Keratinocyte (primary cell): ENCODE measurements at regions not wholly inside any gene's neighbourhood (a gene's known extent, or its start where the extent isn't known, plus 50 kb on each side); places are given as distances from the start of the nearest gene placed in this dataset.
"Not testable (repeated sequence)": the region's sequence is repeated elsewhere in the genome, so short reads cannot be mapped to it uniquely, and the experiment has no call there.

Experiments
- DNase-seq: peaks from one replicate; pipeline ENCODE4 v3.0.0-alpha.2; 2011; ENCODE audit warnings: low read depth, missing footprints, low spot score
- FAIRE-seq: peaks from 2 replicates; lab custom pipeline; 2011; peaks lifted over from hg19 to GRCh38; lab: Jason Lieb, UNC
- H2AFZ ChIP-seq: 2 replicates; pipeline ENCODE4 v1.6.0; 2012; ENCODE audit warnings: low read length, control low read depth, inconsistent platforms; ENCODE audit not compliant: control insufficient read depth
- H3K27ac ChIP-seq: 2 replicates; pipeline ENCODE4 v1.5.1; 2011; ENCODE audit warnings: low read length; ENCODE audit not compliant: control insufficient read depth, insufficient read depth
- H3K27me3 ChIP-seq: 3 replicates; pipeline ENCODE4 v1.6.0; 2011; ENCODE audit warnings: low read length; ENCODE audit not compliant: control insufficient read depth, insufficient read depth; ENCODE audit errors: extremely low read depth
- H3K36me3 ChIP-seq, 2 experiments: 2 replicates in 1 of 2; 3 replicates in 1 of 2; pipeline ENCODE4 v1.5.1; 2011; ENCODE audit warnings: low read length in 2 of 2, mild to moderate bottlenecking in 1 of 2; ENCODE audit not compliant: control insufficient read depth in 2 of 2, insufficient read depth in 2 of 2; ENCODE audit errors: extremely low read depth in 1 of 2
- H3K4me1 ChIP-seq: 3 replicates; pipeline ENCODE4 v1.5.1; 2011; ENCODE audit warnings: low read length; ENCODE audit not compliant: control insufficient read depth, insufficient read depth; ENCODE audit errors: extremely low read depth
- H3K4me2 ChIP-seq: 3 replicates; pipeline ENCODE4 v1.6.0; 2011; ENCODE audit warnings: low read depth, low read length; ENCODE audit not compliant: control insufficient read depth, insufficient read depth; ENCODE audit errors: extremely low read depth
- H3K4me3 ChIP-seq, 3 experiments: fragments of 200-600 bp in 1 of 3; sonication (generic) in 1 of 3; 2 replicates in 2 of 3; 3 replicates in 1 of 3; pipeline ENCODE4 v1.5.1; 2011 to 2016; ENCODE audit warnings: low read length in 3 of 3, mild to moderate bottlenecking in 3 of 3, control low read depth in 2 of 3, inconsistent platforms in 1 of 3, low read depth in 1 of 3, mixed read lengths in 1 of 3, mixed run types in 1 of 3, moderate library complexity in 1 of 3; ENCODE audit not compliant: control insufficient read depth in 2 of 3, insufficient read depth in 2 of 3; ENCODE audit errors: extremely low read depth in 1 of 3
- H3K79me2 ChIP-seq: 2 replicates; pipeline ENCODE4 v1.6.0; 2012; ENCODE audit warnings: low read length; ENCODE audit not compliant: control insufficient read depth, insufficient read depth
- H3K9ac ChIP-seq: 3 replicates; pipeline ENCODE4 v1.6.0; 2011; ENCODE audit warnings: low read length; ENCODE audit not compliant: control insufficient read depth, insufficient read depth; ENCODE audit errors: extremely low read depth
- H3K9me1 ChIP-seq: 3 replicates; pipeline ENCODE4 v1.6.0; 2011; ENCODE audit warnings: low read length; ENCODE audit not compliant: control insufficient read depth, insufficient read depth; ENCODE audit errors: extremely low read depth
- H3K9me3 ChIP-seq: 2 replicates; pipeline ENCODE4 v1.5.1; 2012; ENCODE audit warnings: low read depth, low read length; ENCODE audit not compliant: control insufficient read depth
- H4K20me1 ChIP-seq: 3 replicates; pipeline ENCODE4 v1.6.0; 2011; ENCODE audit warnings: low read length; ENCODE audit not compliant: control insufficient read depth, insufficient read depth; ENCODE audit errors: extremely low read depth
- CTCF ChIP-seq, 3 experiments: IDR thresholded peaks in 1 of 3; conservative IDR thresholded peaks in 1 of 3; optimal IDR thresholded peaks in 1 of 3; 2 replicates in 2 of 3; 3 replicates in 1 of 3; pipeline versions ENCODE3 to v1.5.1; 2011; ENCODE audit warnings: low read length in 3 of 3, mild to moderate bottlenecking in 3 of 3, moderate library complexity in 2 of 3, control low read depth in 1 of 3, inconsistent platforms in 1 of 3; ENCODE audit not compliant: insufficient read depth in 2 of 3; ENCODE audit errors: extremely low read depth in 1 of 3
- EZH2 ChIP-seq: IDR thresholded peaks from one replicate; pipeline ENCODE4 v1.6.1; 2012; ENCODE audit warnings: inconsistent platforms, mild to moderate bottlenecking, low read length, moderate library complexity
- dilution Hi-C: fragments of 300-500 bp; cut with MboI; formaldehyde crosslinking; loops from one replicate; pipeline ENCODE4 v1.7.0; 2020; ENCODE audit warnings: low sequenced_read_pairs; ENCODE audit not compliant: extremely low pct_ligation_motif_present

GRCh38 chr9:75269197-75269596 lies 180.9 kb downstream of the OSTF1 start:
- Histone ChIP-seq H3K9ac (no peak overlapping the region), H4K20me1 (no peaks in the 10 kb centered on the region), H3K36me3 (no peaks in the 10 kb centered on the region), H3K9me1 (no peaks in the 10 kb centered on the region), H3K27me3 (no peaks in the 10 kb centered on the region), H3K4me2 (no peak overlapping the region), H2AFZ (no peak overlapping the region), H3K27ac (no peak overlapping the region), H3K4me1 (no peaks in the 10 kb centered on the region), H3K4me3 (no peak overlapping the region), H3K79me2 (no peaks in the 10 kb centered on the region), H3K9me3 (no peaks in the 10 kb centered on the region)
- no peak for FAIRE-seq
- TF ChIP-seq CTCF (optimal IDR thresholded peaks at IDR 0.05 in 1 of 3, IDR thresholded peaks at IDR 0.05 in 1 of 3, conservative IDR thresholded peaks at IDR 0.05 in 1 of 3; ENCODE audit: extremely low read depth in 1 of 3, insufficient read depth in 2 of 3, low read length in 3 of 3) (no peak), EZH2 (no peak)
- DNase-seq = no peak
- dilution Hi-C loops = loop anchor here (25.0 kb wide), 1 partner anchor 618 kb away; the partner anchor contains the start of gene PCSK5

GRCh38 chr9:75273055-75273454 lies 184.7 kb downstream of the OSTF1 start:
- H3K4me3 ChIP-seq, H2AFZ ChIP-seq, H3K9me3 ChIP-seq, DNase-seq, H3K4me2 ChIP-seq, H3K36me3 ChIP-seq, FAIRE-seq, H4K20me1 ChIP-seq, H3K9ac ChIP-seq, H3K27ac ChIP-seq, H3K27me3 ChIP-seq, H3K4me1 ChIP-seq, H3K79me2 ChIP-seq, H3K9me1 ChIP-seq: not testable (repeated sequence)
- dilution Hi-C loops = loop anchor here (25.0 kb wide), 1 partner anchor 614 kb away; the partner anchor contains the start of gene PCSK5

GRCh38 chr9:75274781-75275180 lies 186.5 kb downstream of the OSTF1 start:
- dilution Hi-C loops = loop anchor here (25.0 kb wide), 1 partner anchor 613 kb away; the partner anchor contains the start of gene PCSK5
- H3K27ac ChIP-seq = no peak overlapping the region
- no peak for DNase-seq
- no peaks in the 10 kb centered on the region for H3K27me3 ChIP-seq
- no peaks in the 10 kb centered on the region for H3K9me1 ChIP-seq
- H3K4me3 ChIP-seq = no peak overlapping the region
- no peak for FAIRE-seq
- H3K4me2 ChIP-seq = no peak overlapping the region
- no peaks in the 10 kb centered on the region for H3K79me2 ChIP-seq
- no peaks in the 10 kb centered on the region for H3K36me3 ChIP-seq
- TF ChIP-seq EZH2 (no peak), CTCF (optimal IDR thresholded peaks at IDR 0.05 in 1 of 3, IDR thresholded peaks at IDR 0.05 in 1 of 3, conservative IDR thresholded peaks at IDR 0.05 in 1 of 3; ENCODE audit: extremely low read depth in 1 of 3, insufficient read depth in 2 of 3, low read length in 3 of 3) (no peak)
- no peaks in the 10 kb centered on the region for H3K9me3 ChIP-seq
- no peaks in the 10 kb centered on the region for H3K4me1 ChIP-seq
- no peaks in the 10 kb centered on the region for H4K20me1 ChIP-seq
- H2AFZ ChIP-seq = no peak overlapping the region
- H3K9ac ChIP-seq = no peak overlapping the region
